ENCODE measurements at regions not wholly inside any gene's neighbourhood (a gene's known extent, or its start where the extent isn't known, plus 50 kb on each side); places are given as distances from the start of the nearest gene placed in this dataset.

DNA sequence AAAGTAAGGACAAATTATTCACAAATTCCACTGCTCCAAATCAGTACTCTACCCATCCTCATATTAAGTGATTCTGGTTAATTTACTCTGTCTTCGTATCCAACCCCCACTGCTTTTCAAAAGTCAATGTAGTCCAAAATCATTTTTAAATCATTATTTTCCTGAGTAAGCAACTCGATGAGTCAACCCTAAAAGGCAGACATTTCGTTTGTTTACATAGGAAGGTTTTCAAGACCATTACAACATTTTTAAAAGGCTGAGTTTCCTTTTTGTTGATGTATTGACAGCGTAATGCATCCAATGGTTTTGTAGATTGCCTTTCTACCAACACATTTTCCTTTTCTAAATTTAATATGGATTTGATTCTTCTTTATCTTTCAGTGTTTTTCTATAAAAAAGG, 523.0 kb upstream of the ANKRD30A start:
- ChIA-PET CTCF (no interaction called here), POLR2A (no interaction called here)
- TF ChIP-seq, protein P1, sequence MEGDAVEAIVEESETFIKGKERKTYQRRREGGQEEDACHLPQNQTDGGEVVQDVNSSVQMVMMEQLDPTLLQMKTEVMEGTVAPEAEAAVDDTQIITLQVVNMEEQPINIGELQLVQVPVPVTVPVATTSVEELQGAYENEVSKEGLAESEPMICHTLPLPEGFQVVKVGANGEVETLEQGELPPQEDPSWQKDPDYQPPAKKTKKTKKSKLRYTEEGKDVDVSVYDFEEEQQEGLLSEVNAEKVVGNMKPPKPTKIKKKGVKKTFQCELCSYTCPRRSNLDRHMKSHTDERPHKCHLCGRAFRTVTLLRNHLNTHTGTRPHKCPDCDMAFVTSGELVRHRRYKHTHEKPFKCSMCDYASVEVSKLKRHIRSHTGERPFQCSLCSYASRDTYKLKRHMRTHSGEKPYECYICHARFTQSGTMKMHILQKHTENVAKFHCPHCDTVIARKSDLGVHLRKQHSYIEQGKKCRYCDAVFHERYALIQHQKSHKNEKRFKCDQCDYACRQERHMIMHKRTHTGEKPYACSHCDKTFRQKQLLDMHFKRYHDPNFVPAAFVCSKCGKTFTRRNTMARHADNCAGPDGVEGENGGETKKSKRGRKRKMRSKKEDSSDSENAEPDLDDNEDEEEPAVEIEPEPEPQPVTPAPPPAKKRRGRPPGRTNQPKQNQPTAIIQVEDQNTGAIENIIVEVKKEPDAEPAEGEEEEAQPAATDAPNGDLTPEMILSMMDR (IDR thresholded peaks at IDR 0.05): no peak
- Mint-ChIP-seq H3K9me3 (no peaks in the 10 kb centered on the region), H3K4me1 (no peaks in the 10 kb centered on the region), H3K27me3 (no peaks in the 10 kb centered on the region), H3K4me3 (no peak overlapping the region), H3K27ac (no peak overlapping the region), H3K36me3 (ENCODE audit: low read depth) (no peaks in the 10 kb centered on the region)
- intact Hi-C loops (cut with micrococcal nuclease): no loop called here
- DNase-seq: no peak
- ATAC-seq (ENCODE audit: low read depth): no peak

DNA sequence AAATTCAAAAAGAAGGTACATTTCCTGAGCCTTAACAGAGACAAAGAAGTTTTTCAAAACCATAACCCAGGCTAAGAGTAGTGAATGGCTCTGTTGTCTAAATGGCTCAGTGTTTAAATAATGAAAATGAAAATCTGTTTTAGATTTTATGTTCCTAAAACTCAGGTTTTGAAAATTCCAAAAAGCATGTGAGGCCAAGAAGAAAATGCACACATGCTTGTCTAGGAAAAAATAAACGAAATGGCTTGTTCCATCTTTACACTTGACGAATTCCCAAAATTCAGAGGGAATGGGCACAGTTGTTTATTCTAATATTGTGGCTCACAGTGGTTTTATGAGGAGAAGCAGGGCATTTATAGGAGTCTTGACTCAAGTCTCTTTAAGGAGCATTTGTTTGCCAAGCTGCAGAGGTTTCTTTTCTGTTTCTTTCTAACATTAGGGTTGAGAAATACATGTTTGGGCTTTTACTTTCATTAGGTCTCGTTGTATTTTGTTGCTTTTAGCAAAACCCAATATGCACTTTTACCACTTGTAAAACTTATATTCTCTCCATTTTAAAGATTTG, 527.6 kb upstream of the ANKRD30A start:
- Mint-ChIP-seq H3K27me3 (no peaks in the 10 kb centered on the region), H3K36me3 (ENCODE audit: low read depth) (no peaks in the 10 kb centered on the region), H3K4me1 (no peaks in the 10 kb centered on the region), H3K9me3 (no peaks in the 10 kb centered on the region), H3K27ac (no peak overlapping the region), H3K4me3 (no peak overlapping the region)
- ATAC-seq (ENCODE audit: low read depth): no peak
- ChIA-PET POLR2A (no interaction called here), CTCF (no interaction called here)
- intact Hi-C loops (cut with micrococcal nuclease): no loop called here
- no peak for DNase-seq
- TF ChIP-seq, protein P1 (IDR thresholded peaks at IDR 0.05): no peak

DNA sequence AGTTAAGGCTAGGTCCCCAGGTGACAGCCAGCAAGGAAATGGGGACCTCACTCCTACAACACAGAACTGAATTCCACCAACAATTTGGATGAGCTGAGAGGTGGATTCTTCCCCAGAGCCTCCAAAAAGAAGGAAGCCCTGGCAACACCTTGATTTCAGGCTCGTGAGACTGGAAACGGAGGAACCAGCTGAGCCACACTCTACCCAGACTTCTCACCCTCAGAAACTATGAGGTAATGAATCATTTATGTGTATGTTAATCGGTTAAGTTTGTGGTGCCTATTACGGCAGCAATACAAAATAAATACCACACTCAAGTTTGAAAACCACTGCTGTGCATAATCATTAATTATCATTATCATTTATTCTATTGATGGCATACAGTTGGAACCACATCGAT, 532.4 kb upstream of the ANKRD30A start:
- no peaks in the 10 kb centered on the region for H3K4me1 Mint-ChIP-seq
- no peak overlapping the region for H3K4me3 Mint-ChIP-seq
- no peaks in the 10 kb centered on the region for H3K36me3 Mint-ChIP-seq (ENCODE audit: low read depth)
- DNase-seq (no peak), ATAC-seq (ENCODE audit: low read depth) (no peak)
- TF ChIP-seq, protein P1 (IDR thresholded peaks at IDR 0.05): no peak
- ChIA-PET POLR2A (no interaction called here), CTCF (no interaction called here)
- H3K27ac Mint-ChIP-seq: no peak overlapping the region
- no peaks in the 10 kb centered on the region for H3K9me3 Mint-ChIP-seq
- intact Hi-C loops (cut with micrococcal nuclease): no loop called here
- no peaks in the 10 kb centered on the region for H3K27me3 Mint-ChIP-seq

DNA sequence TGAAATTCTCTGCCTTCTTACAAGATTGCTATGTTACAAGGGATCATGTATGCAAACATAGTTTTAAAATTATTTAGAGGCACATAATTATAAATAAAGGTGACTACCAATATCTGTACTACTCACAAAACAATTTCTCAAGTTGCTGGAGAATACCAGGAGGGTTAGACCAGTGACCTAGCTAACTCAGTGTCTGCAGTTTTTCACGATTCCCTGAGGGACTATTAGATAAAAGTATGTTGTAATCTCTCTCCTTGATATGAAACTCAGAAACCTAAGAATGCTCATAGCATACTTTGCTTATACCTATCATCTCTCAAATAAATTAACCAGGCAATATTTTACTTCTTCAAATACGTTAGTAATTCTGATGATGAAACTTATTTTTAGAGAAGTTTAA, 534.0 kb upstream of the ANKRD30A start:
- TF ChIP-seq, protein P1 (IDR thresholded peaks at IDR 0.05): no peak
- intact Hi-C loops (cut with micrococcal nuclease): no loop called here
- no peaks in the 10 kb centered on the region for H3K36me3 Mint-ChIP-seq (ENCODE audit: low read depth)
- CTCF ChIA-PET: no interaction called here
- no peaks in the 10 kb centered on the region for H3K9me3 Mint-ChIP-seq
- H3K4me3 Mint-ChIP-seq: no peak overlapping the region
- POLR2A ChIA-PET: no interaction called here
- no peaks in the 10 kb centered on the region for H3K27me3 Mint-ChIP-seq
- DNase-seq (no peak), ATAC-seq (ENCODE audit: low read depth) (no peak)
- H3K4me1 Mint-ChIP-seq: no peaks in the 10 kb centered on the region
- no peak overlapping the region for H3K27ac Mint-ChIP-seq

DNA sequence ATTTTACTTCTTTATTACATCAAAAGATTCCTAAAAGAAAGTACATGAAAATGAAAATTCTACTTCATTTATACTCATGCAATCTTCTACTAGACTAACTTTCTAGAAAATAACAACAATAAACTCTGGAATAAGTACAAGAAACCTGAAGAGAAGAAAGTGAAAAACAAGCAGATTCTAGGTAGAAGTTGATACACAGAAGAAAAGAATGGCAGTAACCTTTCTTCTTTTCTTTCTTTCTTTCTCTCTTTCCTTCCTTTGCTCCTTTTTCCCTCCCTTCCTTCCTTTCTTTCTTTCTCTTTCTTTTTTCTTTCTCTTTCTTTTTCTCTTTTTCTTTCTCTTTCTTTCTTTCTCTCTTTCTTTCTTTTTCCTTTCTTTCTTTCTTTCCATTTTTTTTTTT, 541.7 kb upstream of the ANKRD30A start:
- intact Hi-C loops (cut with micrococcal nuclease): no loop called here
- no peak overlapping the region for H3K4me3 Mint-ChIP-seq
- POLR2A ChIA-PET: no interaction called here
- TF ChIP-seq, protein P1 (IDR thresholded peaks at IDR 0.05): no peak
- no peaks in the 10 kb centered on the region for H3K4me1 Mint-ChIP-seq
- H3K27ac Mint-ChIP-seq: no peak overlapping the region
- H3K9me3 Mint-ChIP-seq: no peaks in the 10 kb centered on the region
- no peaks in the 10 kb centered on the region for H3K36me3 Mint-ChIP-seq (ENCODE audit: low read depth)
- ATAC-seq (ENCODE audit: low read depth): no peak
- DNase-seq: no peak
- CTCF ChIA-PET: no interaction called here
- H3K27me3 Mint-ChIP-seq: no peaks in the 10 kb centered on the region
